OCI-LY7 (cell line): ENCODE measurements at regions not wholly inside any gene's neighbourhood (a gene's known extent, or its start where the extent isn't known, plus 50 kb on each side); places are given as distances from the start of the nearest gene placed in this dataset.

ENCODE experiments used
- BruUV-seq: library from RNA; stranded (reverse); fragments of 400-500 nt; replicated peaks from 2 replicates; lab custom pipeline; 2021; lab: Mats Ljungman, UMichigan
- CTCF ChIA-PET: fragments of 300-600 bp; sonication (Branson Sonifier 250); formaldehyde crosslinking; loops from one replicate; lab custom pipeline; 2022; ENCODE audit warnings: antibody characterized with exemption; ENCODE audit not compliant: unreplicated experiment; lab: Charles Lee
- POLR2A ChIA-PET: fragments of 300-600 bp; sonication (Branson Sonifier 250); formaldehyde crosslinking; loops from one replicate; lab custom pipeline; 2022; ENCODE audit warnings: antibody characterized with exemption; lab: Charles Lee
- DNase-seq: peaks from one replicate; pipeline ENCODE4 v3.0.0-alpha.2; 2015; ENCODE audit warnings: low spot score
- H2AFZ ChIP-seq: fragments of 200-600 bp; sonication (generic), shearing (Covaris generic); 2 replicates; pipeline ENCODE4 v1.6.1; 2014; ENCODE audit warnings: mild to moderate bottlenecking, antibody characterized with exemption, low read length, moderate library complexity
- H3K27ac ChIP-seq: fragments of 200-600 bp; sonication (generic); 2 replicates; pipeline ENCODE4 v1.5.1; 2014; ENCODE audit warnings: mixed run types, low read depth, mild to moderate bottlenecking, moderate library complexity, low read length, inconsistent platforms; ENCODE audit not compliant: poor library complexity, severe bottlenecking
- H3K36me3 ChIP-seq: fragments of 200-600 bp; sonication (generic); 2 replicates; pipeline ENCODE4 v1.6.1; 2014; ENCODE audit warnings: mild to moderate bottlenecking, antibody characterized with exemption, low read length, moderate library complexity, mixed read lengths; ENCODE audit not compliant: insufficient read depth
- H3K4me1 ChIP-seq: fragments of 200-600 bp; sonication (generic); 2 replicates; pipeline ENCODE4 v1.5.1; 2014; ENCODE audit warnings: mild to moderate bottlenecking, low read length; ENCODE audit not compliant: insufficient read depth, poor library complexity, severe bottlenecking
- H3K4me2 ChIP-seq: fragments of 200-600 bp; sonication (generic); 2 replicates; pipeline ENCODE4 v1.6.1; 2014; ENCODE audit warnings: mild to moderate bottlenecking, low read length
- H3K4me3 ChIP-seq: fragments of 200-600 bp; sonication (generic); 2 replicates; pipeline ENCODE4 v1.5.1; 2014; ENCODE audit warnings: mild to moderate bottlenecking, low read depth, low read length; ENCODE audit not compliant: poor library complexity, severe bottlenecking
- H3K79me2 ChIP-seq: fragments of 200-600 bp; sonication (generic); 2 replicates; pipeline ENCODE4 v1.6.1; 2016; ENCODE audit warnings: low read depth, mild to moderate bottlenecking, low read length, moderate library complexity, mixed read lengths; ENCODE audit not compliant: insufficient read depth
- H3K9me2 ChIP-seq: fragments of 200-600 bp; sonication (generic); 2 replicates; pipeline ENCODE4 v1.6.1; 2016; ENCODE audit warnings: mild to moderate bottlenecking, low read length, mixed read lengths; ENCODE audit not compliant: insufficient read depth
- H3K9me3 ChIP-seq: fragments of 200-600 bp; sonication (generic); 2 replicates; pipeline ENCODE4 v1.6.1; 2014; ENCODE audit warnings: mild to moderate bottlenecking, mixed run types, low read length, mixed read lengths
- H4K20me1 ChIP-seq: fragments of 200-600 bp; sonication (generic); 2 replicates; pipeline ENCODE4 v1.6.1; 2014; ENCODE audit warnings: mild to moderate bottlenecking, antibody characterized with exemption, low read length, moderate library complexity, mixed read lengths; ENCODE audit not compliant: insufficient read depth
- EZH2phosphoT487 ChIP-seq: fragments of 200-600 bp; sonication (generic); IDR thresholded peaks from 2 replicates; pipeline ENCODE4 v1.6.1; 2018; ENCODE audit warnings: low read depth, borderline replicate concordance, mild to moderate bottlenecking, mixed run types, antibody characterized with exemption, low read length, moderate library complexity, mixed read lengths
- intact Hi-C: fragments of 100-400 bp; cut with micrococcal nuclease; formaldehyde crosslinking; loops from one replicate; pipeline ENCODE4 v1.10.0; 2022; ENCODE audit not compliant: unreplicated experiment
- TF ChIP-seq, protein P1 (sequence below): fragments of 200-600 bp; sonication (generic); conservative IDR thresholded peaks from 2 replicates; pipeline ENCODE4 v1.5.1; 2014; ENCODE audit warnings: mild to moderate bottlenecking, antibody characterized with exemption, low read length, moderate library complexity, mixed read lengths

GRCh38 chr17:36661047-36661666, 59.8 kb downstream of the MRM1 start:
- no peaks in the 10 kb centered on the region for H3K79me2 ChIP-seq
- BruUV-seq, result no TSS peak
- no peaks in the 10 kb centered on the region for H4K20me1 ChIP-seq
- H3K4me2 ChIP-seq, result no peak overlapping the region
- no peaks in the 10 kb centered on the region for H3K9me2 ChIP-seq
- CTCF ChIA-PET, result no interaction called here
- H3K27ac ChIP-seq, result no peak overlapping the region
- H2AFZ ChIP-seq, result no peak overlapping the region
- H3K4me3 ChIP-seq, result no peak overlapping the region
- intact Hi-C loops, result no loop called here
- no peak for DNase-seq
- no peaks in the 10 kb centered on the region for H3K36me3 ChIP-seq
- TF ChIP-seq EZH2phosphoT487, result no peak
- TF ChIP-seq, protein P1, sequence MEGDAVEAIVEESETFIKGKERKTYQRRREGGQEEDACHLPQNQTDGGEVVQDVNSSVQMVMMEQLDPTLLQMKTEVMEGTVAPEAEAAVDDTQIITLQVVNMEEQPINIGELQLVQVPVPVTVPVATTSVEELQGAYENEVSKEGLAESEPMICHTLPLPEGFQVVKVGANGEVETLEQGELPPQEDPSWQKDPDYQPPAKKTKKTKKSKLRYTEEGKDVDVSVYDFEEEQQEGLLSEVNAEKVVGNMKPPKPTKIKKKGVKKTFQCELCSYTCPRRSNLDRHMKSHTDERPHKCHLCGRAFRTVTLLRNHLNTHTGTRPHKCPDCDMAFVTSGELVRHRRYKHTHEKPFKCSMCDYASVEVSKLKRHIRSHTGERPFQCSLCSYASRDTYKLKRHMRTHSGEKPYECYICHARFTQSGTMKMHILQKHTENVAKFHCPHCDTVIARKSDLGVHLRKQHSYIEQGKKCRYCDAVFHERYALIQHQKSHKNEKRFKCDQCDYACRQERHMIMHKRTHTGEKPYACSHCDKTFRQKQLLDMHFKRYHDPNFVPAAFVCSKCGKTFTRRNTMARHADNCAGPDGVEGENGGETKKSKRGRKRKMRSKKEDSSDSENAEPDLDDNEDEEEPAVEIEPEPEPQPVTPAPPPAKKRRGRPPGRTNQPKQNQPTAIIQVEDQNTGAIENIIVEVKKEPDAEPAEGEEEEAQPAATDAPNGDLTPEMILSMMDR, result no peak
- POLR2A ChIA-PET, result no interaction called here
- no peaks in the 10 kb centered on the region for H3K9me3 ChIP-seq
- no peaks in the 10 kb centered on the region for H3K4me1 ChIP-seq

- Histone ChIP-seq H3K4me3 (no peak overlapping the region), H3K9me3 (no peaks in the 10 kb centered on the region), H3K4me2 (no peak overlapping the region), H3K27ac (no peak overlapping the region), H4K20me1 (no peaks in the 10 kb centered on the region), H3K36me3 (no peaks in the 10 kb centered on the region), H2AFZ (no peak overlapping the region), H3K79me2 (no peaks in the 10 kb centered on the region), H3K9me2 (no peaks in the 10 kb centered on the region), H3K4me1 (no peaks in the 10 kb centered on the region)
- DNase-seq, result no peak
- ChIA-PET POLR2A (no interaction called here), CTCF (no interaction called here)
- no TSS peak for BruUV-seq
- intact Hi-C loops, result no loop called here
- TF ChIP-seq EZH2phosphoT487, result no peak
- TF ChIP-seq, protein P1, result no peak
Measured at GRCh38 chr17:36661688-36662087, 60.3 kb downstream of the MRM1 start.

- Histone ChIP-seq H3K79me2 (no peaks in the 10 kb centered on the region), H3K9me2 (no peaks in the 10 kb centered on the region), H3K27ac (no peak overlapping the region), H3K4me3 (no peak overlapping the region), H3K9me3 (no peaks in the 10 kb centered on the region), H4K20me1 (no peaks in the 10 kb centered on the region), H2AFZ (no peak overlapping the region), H3K4me2 (no peak overlapping the region), H3K4me1 (no peaks in the 10 kb centered on the region), H3K36me3 (no peaks in the 10 kb centered on the region)
- TF ChIP-seq, protein P1, result no peak
- TF ChIP-seq EZH2phosphoT487, result no peak
- ChIA-PET POLR2A (interaction anchor here (0.5 kb wide), 1 partner anchor 414 kb away, joined by 3 read pairs; no protein-coding TSS in a partner anchor), CTCF (no interaction called here)
- no peak for DNase-seq
- BruUV-seq, result no TSS peak
- intact Hi-C loops, result no loop called here
Measured at GRCh38 chr17:36665417-36665816, 64.0 kb downstream of the MRM1 start.
